ENCODE measurements at regions not wholly inside any gene's neighbourhood (a gene's known extent, or its start where the extent isn't known, plus 50 kb on each side); places are given as distances from the start of the nearest gene placed in this dataset.

- DNase-seq: no peak
- CTCF ChIA-PET: no interaction called here
- Histone ChIP-seq H3K9me3 (no peaks in the 10 kb centered on the region), H3K4me3 (ENCODE audit: low read depth, low read length) (no peak overlapping the region), H3K36me3 (ENCODE audit: control insufficient read depth, insufficient read depth, low read length) (no peaks in the 10 kb centered on the region), H3K4me1 (no peaks in the 10 kb centered on the region), H3K27me3 (replicated peaks; ENCODE audit: control insufficient read depth, insufficient read depth, low read length) (no peaks in the 10 kb centered on the region)
- BruUV-seq (replicated peaks): no TSS peak
- Mint-ChIP-seq H3K36me3 (ENCODE audit: insufficient read depth, unreplicated experiment) (no peaks in the 10 kb centered on the region), H3K27ac (ENCODE audit: unreplicated experiment) (no peak overlapping the region), H3K27me3 (ENCODE audit: insufficient read depth, unreplicated experiment) (no peaks in the 10 kb centered on the region), H3K4me1 (ENCODE audit: low read depth, unreplicated experiment) (no peaks in the 10 kb centered on the region), H3K9me3 (ENCODE audit: unreplicated experiment) (no peaks in the 10 kb centered on the region), H3K4me3 (ENCODE audit: unreplicated experiment) (no peak overlapping the region)
- TF ChIP-seq CTCF (IDR thresholded peaks at IDR 0.05; ENCODE audit: insufficient read depth in 1 of 2, low read depth in 1 of 2, low read length in 1 of 2, severe bottlenecking in 1 of 2, unreplicated experiment in 1 of 2): no peak
- intact Hi-C loops (cut with micrococcal nuclease; ENCODE audit: unreplicated experiment): no loop called here
- POLR2A ChIA-PET: no interaction called here
Measured at GRCh38 chr9:28542928-28543327, 969.6 kb upstream of the C9orf72 start.

GRCh38 chr9:28547527-28547926 is 974.2 kb upstream of the C9orf72 start:
- H3K4me3 ChIP-seq (ENCODE audit: low read depth, low read length): no peak overlapping the region
- ChIA-PET POLR2A (no interaction called here), CTCF (no interaction called here)
- Mint-ChIP-seq H3K27ac (ENCODE audit: unreplicated experiment) (no peak overlapping the region), H3K27me3 (ENCODE audit: insufficient read depth, unreplicated experiment) (no peaks in the 10 kb centered on the region), H3K4me3 (ENCODE audit: unreplicated experiment) (no peak overlapping the region), H3K9me3 (ENCODE audit: unreplicated experiment) (no peaks in the 10 kb centered on the region), H3K36me3 (ENCODE audit: insufficient read depth, unreplicated experiment) (no peaks in the 10 kb centered on the region), H3K4me1 (ENCODE audit: low read depth, unreplicated experiment) (no peaks in the 10 kb centered on the region)
- no peak for TF ChIP-seq CTCF (IDR thresholded peaks at IDR 0.05; ENCODE audit: insufficient read depth in 1 of 2, low read depth in 1 of 2, low read length in 1 of 2, severe bottlenecking in 1 of 2, unreplicated experiment in 1 of 2)
- no peak for DNase-seq
- no TSS peak for BruUV-seq (replicated peaks)
- no peaks in the 10 kb centered on the region for H3K4me1 ChIP-seq
- intact Hi-C loops (cut with micrococcal nuclease; ENCODE audit: unreplicated experiment): no loop called here
- H3K27me3 ChIP-seq (replicated peaks; ENCODE audit: control insufficient read depth, insufficient read depth, low read length): no peaks in the 10 kb centered on the region
- no peaks in the 10 kb centered on the region for H3K9me3 ChIP-seq
- no peaks in the 10 kb centered on the region for H3K36me3 ChIP-seq (ENCODE audit: control insufficient read depth, insufficient read depth, low read length)

GRCh38 chr9:28563291-28563934 is 990.1 kb upstream of the C9orf72 start:
- POLR2A ChIA-PET: no interaction called here
- no peak overlapping the region for H3K4me3 ChIP-seq (ENCODE audit: low read depth, low read length)
- intact Hi-C loops (cut with micrococcal nuclease; ENCODE audit: unreplicated experiment): no loop called here
- Mint-ChIP-seq H3K36me3 (ENCODE audit: insufficient read depth, unreplicated experiment) (no peaks in the 10 kb centered on the region), H3K4me3 (ENCODE audit: unreplicated experiment) (no peak overlapping the region), H3K27me3 (ENCODE audit: insufficient read depth, unreplicated experiment) (no peaks in the 10 kb centered on the region), H3K9me3 (ENCODE audit: unreplicated experiment) (no peaks in the 10 kb centered on the region), H3K4me1 (ENCODE audit: low read depth, unreplicated experiment) (no peaks in the 10 kb centered on the region), H3K27ac (ENCODE audit: unreplicated experiment) (no peak overlapping the region)
- no peak for DNase-seq
- H3K36me3 ChIP-seq (ENCODE audit: control insufficient read depth, insufficient read depth, low read length): no peaks in the 10 kb centered on the region
- H3K4me1 ChIP-seq: no peaks in the 10 kb centered on the region
- no peaks in the 10 kb centered on the region for H3K27me3 ChIP-seq (replicated peaks; ENCODE audit: control insufficient read depth, insufficient read depth, low read length)
- no peak for TF ChIP-seq CTCF (IDR thresholded peaks at IDR 0.05; ENCODE audit: insufficient read depth in 1 of 2, low read depth in 1 of 2, low read length in 1 of 2, severe bottlenecking in 1 of 2, unreplicated experiment in 1 of 2)
- CTCF ChIA-PET: no interaction called here
- no peaks in the 10 kb centered on the region for H3K9me3 ChIP-seq
- BruUV-seq (replicated peaks): no TSS peak
